ENCODE measurements at regions not wholly inside any gene's neighbourhood (a gene's known extent, or its start where the extent isn't known, plus 50 kb on each side); places are given as distances from the start of the nearest gene placed in this dataset.
"Not testable (repeated sequence)": the region's sequence is repeated elsewhere in the genome, so short reads cannot be mapped to it uniquely, and the experiment has no call there.

DNA sequence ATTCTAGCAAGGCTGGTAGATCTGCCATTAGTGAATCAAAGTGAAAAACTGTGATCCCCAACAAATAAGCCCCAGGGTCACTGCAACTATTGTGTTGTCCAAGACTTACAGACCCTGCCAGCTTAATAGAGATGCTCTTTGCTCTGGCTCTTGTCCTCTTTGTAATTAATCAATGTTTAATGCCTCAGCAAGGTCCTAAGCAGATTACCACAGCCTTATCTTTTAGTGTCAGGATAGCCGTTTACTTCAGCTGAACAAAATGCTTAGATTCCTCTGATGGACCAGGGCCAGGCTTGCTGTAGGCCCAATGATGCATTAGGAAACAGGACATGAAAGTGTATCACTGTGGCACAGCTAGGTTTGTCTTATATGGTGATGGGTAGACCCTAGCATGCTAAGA is 353.3 kb downstream of the HACE1 start:
- no peak for DNase-seq

DNA sequence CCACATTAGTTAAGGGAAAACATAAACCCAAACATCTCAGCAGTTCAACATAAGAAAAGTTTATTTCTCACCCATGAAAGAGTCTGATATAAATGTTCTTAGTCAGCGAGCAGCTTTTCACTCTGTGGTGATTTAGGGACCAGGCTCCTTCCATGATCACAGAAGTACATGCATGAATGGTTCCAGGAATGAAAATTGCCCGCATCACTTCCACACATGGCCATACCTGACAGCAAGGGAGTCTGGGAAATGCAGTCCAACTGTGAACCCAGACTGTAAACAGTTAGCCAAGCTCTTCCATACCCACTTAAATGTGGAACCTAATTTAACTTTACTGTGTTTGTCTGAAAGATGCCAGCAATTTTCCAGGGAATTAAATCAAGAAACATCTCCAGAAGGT is 353.9 kb downstream of the HACE1 start:
- DNase-seq, result no peak

DNA sequence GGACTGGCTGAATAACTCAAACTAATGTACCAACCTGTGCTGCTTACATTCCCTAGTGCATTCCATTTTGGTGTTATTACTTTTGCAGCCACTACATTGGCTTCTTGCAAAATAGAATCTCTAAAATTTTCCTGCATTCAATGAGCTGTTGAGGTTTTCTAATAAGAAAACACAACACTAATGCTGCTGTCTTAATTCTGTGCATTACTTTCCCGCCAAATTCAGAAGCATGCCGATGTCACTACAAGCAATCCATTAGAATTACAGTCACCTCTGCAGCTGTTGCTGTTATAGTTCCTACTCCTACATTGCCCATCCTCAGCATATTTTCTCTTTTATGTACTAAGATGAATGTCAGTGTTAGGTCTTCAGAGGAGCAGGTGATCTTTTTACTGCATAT is 359.5 kb downstream of the HACE1 start:
- no peak for DNase-seq

DNA sequence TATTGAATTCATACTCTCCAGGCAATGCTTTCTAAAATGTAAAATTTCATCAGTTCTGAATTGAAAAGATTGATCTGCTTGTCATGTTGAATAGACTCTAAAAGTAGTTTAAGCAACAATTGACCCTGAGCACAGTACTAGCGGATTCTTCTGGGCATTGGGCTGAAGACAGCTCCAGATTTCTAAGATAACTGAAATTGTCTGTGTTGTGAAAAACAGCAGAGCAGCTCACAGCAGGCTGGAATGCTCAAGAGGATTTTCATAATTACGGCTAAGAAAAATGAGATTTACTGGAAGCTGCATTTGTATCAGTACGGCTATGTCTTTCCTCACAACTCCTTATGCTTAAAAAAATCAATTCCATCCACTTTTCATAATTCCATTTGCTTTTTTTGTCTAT is 373.7 kb downstream of the HACE1 start:
- DNase-seq, result no peak

DNA sequence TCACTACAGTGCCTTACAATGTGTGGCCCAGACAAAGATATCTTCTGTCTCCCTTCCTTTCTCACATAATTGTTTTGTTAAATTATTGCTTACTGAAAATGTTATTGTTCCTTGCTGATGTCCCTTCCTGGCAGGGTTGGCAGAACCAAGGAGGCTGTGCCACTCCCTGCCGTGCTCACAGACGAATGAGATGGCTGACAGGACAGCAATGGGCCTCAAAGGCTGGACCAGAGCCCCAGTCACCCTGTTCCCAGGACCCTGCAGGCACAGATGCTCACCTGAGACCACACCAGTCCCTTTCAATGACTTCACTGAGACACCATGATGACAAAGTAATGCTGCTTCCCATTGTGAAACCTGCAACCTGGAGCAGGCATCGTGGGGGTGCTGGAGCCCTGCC is 375.1 kb downstream of the HACE1 start:
- DNase-seq, result no peak

DNA sequence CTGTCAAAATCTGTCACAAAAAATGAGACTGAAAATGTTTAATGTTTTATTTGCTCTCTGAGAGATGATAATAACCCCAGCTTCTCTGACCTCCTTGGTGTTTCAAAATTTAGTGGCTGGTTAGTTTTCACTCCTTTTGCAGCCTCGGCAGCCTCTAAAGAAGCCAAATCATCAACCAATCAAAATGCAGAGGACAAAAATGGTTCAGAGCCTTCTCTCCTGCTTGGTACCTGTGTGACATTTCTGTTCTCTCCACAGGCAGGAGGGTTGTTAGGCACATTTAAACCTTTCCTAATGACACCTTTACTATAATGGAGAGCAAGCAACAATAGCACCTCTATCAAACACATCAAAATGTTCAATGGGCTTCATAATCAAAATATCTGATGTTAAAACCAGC is 375.5 kb downstream of the HACE1 start:
- no peak for DNase-seq

DNA sequence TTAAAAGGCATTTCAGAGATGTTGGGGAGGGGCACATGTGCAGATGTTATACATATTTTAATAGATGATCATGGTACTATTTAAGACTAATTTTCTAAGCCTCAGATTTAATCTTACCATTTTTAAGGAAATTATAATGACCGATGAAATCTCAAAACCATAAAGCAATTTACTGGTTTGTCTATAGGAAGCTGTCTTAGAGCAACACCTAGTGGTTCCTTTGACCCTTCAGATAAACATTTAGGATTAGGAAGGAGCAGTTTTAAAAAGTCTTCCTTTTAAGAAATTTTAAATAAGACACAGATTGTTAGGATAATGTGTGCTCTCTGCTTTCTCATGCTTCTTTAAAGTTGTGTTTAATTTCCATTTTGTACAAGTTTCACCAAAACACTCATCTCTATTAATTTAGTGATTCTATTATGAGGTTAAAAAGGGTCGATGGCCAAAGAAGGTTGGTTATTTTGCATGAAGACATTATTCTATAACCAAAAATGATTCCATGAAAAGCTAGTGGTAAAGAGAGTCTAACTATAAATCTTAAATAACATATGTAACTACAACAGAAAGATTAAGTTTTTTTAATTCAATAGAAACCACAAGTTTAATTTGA is 376.4 kb downstream of the HACE1 start:
- peak; percentile 10 for DNase-seq

DNA sequence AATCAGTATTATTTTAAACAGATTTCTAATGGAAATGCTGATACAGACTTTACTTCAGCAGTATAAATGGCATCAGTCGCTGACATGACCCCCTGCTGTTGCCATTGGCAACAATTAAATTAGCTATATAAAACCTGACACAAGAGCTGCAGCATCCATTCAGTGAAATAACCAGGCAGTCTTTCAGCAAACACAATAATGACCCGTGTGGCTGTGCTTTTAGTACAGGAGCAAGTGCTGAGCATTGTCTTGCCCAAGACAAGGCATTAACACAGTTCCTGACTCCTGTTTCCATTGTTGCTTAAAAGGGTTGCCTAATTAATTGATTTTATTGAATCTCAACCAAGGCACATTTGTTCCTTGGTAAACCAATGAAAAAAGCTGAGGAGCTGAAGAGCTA is 382.1 kb downstream of the HACE1 start:
- DNase-seq, result no peak

DNA sequence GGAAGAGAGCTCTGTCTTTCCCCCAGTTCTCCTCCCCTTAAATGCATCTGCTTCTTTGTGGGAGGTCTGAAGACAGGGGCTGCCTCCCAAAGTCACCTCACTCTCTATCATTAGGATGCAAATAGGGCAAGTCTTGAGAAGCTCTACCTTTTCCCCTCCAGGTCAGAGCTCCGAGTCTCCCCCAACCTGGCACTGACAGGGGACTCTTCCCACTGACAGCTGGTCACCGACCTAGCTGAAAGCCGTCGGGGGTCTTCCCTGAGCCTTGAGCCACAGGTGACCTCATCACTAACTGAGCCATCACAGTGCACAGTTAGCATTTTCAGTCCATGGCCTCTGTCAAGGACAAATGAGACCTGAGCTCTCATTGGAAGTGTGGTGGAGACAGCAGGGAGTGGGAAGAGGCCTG is 386.7 kb downstream of the HACE1 start:
- DNase-seq, result no peak

DNA sequence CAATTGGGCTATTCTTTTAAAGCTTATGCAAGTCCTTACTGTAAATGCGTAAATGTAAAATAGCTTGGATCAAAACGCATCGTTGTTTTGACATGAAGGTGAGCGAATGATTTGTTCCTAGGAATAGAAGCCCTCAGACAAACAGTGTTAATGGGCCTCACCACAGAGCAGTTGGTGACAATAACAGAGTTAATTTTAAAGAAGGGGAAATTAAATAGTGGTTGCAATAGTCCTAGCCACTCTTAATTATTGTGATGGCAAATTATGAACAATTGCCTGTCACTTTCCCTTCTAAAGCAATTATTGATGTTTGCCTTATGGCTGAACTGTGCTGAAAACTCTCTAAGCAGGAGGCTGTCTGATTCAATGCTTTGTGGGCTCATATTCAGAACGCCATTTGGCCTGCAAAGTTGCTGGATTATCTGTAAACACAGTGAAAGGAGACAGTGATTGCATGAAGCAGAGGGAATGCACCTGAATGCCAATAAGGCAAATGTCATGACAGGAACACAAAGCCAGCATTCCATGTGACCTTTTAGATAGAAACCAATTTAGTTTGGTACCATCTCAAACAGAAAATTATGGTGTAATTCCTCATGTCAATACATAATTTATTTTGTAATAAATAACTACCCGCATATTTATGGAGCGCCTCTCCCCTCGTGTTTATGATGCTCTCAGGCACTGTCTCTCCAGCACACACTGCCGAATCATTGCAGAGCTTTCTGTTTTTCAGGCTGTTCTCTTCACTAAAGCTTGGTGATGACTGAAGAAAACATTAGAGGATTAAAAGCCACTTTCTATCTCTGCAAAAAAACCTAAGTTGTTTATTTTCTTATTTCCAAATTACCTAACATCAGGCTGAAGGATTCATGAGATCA is 387.5 kb downstream of the HACE1 start:
- no peak for DNase-seq

DNA sequence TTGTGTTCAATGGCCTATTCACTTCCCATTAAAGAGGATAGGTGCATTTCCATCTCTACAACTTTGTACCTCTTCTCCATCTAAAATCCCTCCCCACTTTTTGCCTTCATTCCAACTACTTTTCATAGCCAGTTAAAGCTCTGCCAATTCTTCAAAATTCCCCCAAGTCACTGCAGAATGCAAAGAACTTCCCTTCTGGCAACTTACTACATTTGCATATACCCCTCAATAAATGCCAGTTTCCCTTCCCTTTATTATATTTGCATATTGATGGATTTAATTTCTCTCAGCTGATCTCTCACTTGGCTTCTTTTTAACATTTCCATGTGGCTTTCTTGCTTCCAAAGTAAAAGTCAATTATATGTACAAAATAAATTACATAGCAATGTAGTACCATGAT is 393.4 kb downstream of the HACE1 start:
- no peak for DNase-seq

DNA sequence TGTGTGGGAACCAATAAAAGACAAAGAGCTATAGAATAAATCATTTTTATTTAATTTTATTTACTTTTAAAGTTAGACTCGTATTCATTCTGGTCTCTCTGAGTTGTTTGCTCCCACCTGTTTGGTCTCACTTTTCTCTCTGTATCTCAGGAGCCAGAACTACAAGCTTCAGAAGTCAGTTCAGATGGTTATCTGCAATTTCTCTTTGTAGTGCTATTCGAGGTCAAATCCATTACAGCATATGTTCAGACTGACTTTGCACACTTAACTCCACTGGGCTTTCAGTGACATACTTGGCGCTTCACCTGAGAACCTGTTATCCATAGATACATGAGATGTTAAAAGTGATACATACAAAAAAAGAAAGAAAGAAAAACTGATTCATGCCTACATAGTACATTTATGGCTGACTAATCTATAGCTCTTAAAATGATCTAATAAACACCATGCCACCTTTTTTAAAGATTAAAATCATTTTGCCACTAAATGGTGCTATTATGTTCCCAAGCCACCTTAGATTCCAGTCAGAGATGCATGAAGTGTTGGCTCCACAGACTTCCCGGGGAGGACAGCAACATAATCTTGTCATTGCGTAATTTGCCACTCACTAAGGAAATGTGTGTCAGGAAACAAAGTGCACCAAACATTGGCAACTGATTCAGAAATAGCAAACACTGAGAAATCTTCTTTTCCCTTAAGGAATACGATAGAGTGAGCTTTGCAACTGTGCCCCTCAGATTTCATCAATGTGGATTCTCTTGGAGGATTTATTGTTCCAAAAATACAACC is 396.7 kb downstream of the HACE1 start:
- DNase-seq, result no peak

DNA sequence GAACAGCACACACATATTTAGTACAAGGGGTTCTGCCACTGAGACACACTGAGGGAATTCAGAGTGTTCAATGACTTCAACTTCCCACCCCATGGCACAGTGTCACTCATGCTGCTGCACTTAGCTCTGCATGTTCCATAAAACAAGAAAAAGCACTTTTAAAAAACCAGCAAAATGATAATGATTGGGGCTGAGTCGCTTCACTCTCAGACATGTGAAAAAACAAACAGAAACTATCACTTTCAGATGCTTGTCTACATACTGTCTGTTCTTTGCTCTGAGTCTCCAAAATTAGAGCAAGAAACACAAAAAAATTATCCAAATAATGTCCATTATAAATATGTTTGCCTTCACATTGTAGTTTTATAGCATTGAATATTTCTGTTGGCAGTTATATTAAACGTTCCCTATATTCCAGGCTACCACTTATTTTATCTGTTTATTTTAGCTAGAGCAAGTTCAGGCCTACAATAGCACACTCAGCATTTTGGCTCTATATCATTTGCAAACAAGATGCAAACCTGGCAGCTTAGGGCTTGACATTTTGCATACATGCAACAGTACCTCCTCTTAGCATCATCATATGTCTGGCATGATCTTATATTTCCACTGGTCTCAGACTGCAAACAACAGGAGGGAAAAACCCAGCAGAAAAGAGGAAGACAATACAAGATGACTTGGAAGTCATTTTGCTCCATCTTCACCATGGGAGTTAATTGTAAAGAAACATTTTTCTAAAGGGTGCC is 398.8 kb downstream of the HACE1 start:
- no peak for DNase-seq

DNA sequence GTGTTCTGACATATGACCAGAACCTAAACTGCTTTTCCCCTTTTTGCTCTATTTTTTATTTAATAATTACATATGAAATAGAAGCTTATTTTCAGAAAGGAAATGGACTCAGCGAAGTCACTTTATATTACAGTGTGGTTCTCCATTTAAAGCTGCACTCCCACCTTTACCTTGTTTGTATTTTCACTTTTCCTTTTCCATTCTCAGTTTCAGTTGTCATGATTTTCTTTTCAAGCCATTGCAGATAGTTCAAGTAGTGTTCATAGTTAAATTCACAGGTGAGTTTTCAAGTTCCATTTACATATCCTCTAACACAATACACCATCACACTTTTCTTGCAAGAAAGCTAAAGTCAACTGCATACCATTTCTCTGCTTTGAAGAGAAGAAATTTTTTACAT is 400.2 kb downstream of the HACE1 start:
- DNase-seq, result no peak

DNA sequence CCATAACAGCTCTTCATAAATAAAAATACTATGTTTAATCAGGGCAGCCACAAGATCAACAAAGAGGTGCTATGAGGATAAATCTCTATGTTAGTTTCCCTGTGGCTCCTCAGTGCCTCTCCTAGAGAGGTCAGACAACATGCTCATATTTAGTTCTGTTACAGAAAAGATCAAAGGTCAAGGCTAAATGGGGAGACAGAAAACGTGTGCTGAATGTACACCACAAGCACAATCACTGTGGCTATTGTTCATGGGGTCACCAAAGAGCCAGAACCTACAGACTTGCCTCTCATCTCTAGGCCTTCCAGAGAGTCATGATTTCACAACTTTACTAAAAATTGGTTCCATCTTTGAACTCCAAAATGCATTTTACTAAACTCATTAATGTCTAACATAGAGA is 409.8 kb downstream of the HACE1 start:
- DNase-seq, result no peak

DNA sequence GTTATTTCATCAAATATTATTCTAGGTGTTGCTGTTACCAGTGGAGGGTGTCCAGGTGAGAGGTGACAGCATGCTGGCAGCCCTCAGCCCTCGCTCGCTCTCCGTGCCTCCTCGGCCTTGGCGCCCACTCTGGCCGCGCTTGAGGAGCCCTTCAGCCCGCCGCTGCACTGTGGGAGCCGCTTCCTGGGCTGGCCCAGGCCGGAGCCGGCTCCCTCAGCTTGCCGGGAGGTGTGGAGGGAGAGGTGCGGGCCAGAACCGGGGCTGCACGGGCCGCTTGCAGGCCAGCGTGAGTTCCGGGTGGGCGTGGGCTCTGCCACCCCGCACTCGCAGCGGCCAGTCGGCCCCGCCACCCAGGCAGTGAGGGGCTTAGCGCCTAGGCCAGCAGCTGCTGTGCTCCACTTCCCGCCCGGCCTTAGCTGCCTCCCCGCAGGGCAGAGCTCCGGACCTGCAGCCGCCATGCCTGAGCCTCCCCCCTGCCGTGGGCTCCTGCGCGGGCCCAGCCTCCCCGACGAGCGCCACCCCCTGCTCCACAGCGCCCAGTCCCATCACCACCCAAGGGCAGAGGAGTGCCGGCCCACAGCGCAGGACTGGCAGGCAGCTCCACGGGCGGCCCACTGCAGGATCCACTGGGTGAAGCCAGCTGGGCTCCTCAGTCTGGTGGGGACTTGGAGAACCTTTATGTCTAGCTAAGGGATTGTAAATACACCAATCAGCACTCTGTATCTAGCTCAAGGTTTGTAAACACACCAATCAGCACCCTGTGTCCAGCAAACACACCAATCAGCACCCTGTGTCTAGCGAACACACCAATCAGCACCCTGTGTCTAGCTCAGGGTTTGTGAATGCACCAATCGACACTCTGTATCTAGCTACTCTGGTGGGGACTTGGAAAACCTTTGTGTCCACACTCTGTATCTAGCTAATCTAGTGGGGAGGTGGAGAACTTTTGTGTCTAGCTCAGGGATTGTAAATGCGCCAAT is 413.3 kb downstream of the HACE1 start:
- DNase-seq, result not testable (repeated sequence)

DNA sequence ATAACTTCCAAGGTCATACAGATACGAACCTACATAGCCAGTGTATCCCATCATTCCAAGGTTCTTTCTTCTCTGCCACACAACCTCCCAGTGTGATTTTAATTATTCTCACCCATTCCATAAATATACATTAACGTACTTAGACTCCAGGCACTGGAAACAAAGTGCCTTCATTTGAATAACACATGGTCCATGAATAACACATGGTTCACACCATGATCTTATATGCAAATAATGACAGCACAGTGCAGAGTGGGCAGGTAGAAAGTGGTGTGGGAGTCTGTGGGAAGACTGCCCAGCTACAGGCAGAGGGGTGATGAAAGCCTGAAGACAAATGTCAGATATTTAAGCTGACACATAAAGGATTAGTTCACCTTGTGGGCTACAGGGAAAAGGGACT is 425.2 kb downstream of the HACE1 start:
- no peak for DNase-seq

DNA sequence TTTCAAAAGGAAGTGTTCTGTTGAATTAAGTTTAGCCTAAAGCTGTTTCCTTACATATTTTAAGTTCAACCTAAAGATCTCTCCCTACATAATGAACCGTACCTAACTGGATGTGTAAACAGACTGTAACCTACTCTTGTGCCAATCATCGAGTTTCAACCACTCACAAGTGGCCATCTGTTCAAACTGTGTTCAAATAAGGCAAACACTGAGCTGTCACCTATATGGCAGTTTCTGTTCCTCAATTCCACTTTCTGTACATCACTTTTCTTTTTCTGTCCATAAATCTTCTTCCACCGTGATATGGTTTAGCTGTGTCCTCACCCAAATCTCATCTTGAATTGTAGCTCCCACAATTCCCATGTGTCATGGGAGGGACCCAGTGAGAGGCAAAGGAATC is 428.6 kb downstream of the HACE1 start:
- no peak for DNase-seq

DNA sequence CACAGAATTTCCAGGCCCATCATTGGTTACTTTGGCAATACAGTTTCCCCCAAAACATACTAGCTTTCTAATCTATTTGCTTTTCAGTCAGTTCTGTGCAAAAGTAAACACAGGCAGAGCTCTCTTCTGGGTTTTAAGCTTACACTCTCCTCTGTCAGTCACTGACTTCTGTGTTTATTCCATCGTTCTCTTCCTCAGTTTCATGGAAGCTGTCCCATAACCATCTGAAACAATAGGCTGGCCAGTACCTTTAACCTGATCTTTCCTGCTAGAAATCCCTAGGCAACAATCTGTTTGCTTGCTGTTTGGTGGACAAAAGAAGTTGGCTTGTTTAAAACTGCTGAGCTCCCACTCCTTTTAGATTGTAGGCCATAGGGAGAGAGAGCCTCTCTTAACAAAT is 431.5 kb downstream of the HACE1 start:
- no peak for DNase-seq

DNA sequence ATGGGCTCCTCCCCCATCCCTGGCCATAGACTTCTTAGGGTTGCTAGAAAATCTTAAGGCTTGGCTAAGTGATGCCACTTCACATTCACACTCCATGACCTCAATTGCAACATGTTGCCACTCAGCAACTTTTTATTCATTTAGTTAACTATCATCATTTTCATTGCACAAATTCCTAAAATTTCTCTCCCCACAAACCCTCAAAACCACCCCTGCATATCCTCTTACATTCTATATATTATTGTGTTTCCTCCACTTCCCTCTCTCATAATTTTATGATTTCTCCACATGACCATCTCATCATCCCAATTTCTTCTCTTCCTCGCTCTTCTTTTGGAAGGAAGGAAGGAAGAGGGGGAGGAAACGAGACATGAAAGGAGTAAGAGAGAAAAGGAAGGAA is 436.0 kb downstream of the HACE1 start:
- no peak for DNase-seq

DNA sequence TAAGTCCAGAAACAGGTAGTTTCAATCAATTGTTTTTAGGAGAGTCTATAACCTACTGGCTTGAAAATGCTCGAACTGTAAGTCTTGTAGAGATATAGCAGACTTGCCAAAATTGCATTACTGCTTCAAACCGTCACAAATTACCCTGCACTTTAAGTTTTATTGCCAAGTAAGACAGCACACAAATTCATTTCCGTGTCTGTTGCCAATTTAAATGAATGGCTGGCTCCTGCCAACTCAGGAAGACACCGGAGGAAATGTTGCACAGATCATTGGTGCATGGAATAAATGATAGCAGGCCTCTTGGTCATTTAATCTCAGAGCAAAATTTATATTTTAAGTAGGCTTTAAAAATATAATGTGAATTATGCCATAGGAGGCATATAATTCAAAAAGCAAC is 438.1 kb downstream of the HACE1 start:
- no peak for DNase-seq
